WTC11 (cell line): ENCODE measurements at regions not wholly inside any gene's neighbourhood (a gene's known extent, or its start where the extent isn't known, plus 50 kb on each side); places are given as distances from the start of the nearest gene placed in this dataset.

Source experiments
- ATAC-seq: fragments of 200-7000 bp; cut with Tn5 transposase; 2 replicates; pipeline ENCODE4 v1.10.0; 2021; ENCODE audit warnings: mild to moderate bottlenecking, moderate library complexity
- CTCF ChIA-PET: fragments of 300-600 bp; sonication (Branson Sonifier 250); formaldehyde crosslinking; loops from one replicate; lab custom pipeline; 2021; ENCODE audit warnings: antibody characterized with exemption; lab: Charles Lee
- POLR2A ChIA-PET: fragments of 350-600 bp; sonication (Branson Sonifier 250); formaldehyde crosslinking; loops from one replicate; lab custom pipeline; 2021; ENCODE audit warnings: antibody characterized with exemption; lab: Charles Lee
- DNase-seq: peaks from one replicate; pipeline ENCODE4 v3.0.0; 2021; ENCODE audit warnings: low spot score
- H3K27ac Mint-ChIP-seq: 2 replicates; pipeline ENCODE4 v1.8.0; 2021; ENCODE audit warnings: mixed read lengths
- H3K27me3 Mint-ChIP-seq: 2 replicates; pipeline ENCODE4 v1.8.0; 2021; ENCODE audit warnings: low read depth, mild to moderate bottlenecking, moderate library complexity, mixed read lengths
- H3K36me3 Mint-ChIP-seq: 2 replicates; pipeline ENCODE4 v1.8.0; 2021; ENCODE audit warnings: mixed read lengths
- H3K4me1 Mint-ChIP-seq: 2 replicates; pipeline ENCODE4 v1.8.0; 2022; ENCODE audit warnings: mixed read lengths
- H3K4me3 Mint-ChIP-seq: 2 replicates; pipeline ENCODE4 v1.8.0; 2021; ENCODE audit warnings: mild to moderate bottlenecking, moderate library complexity, mixed read lengths
- H3K9me3 Mint-ChIP-seq: 2 replicates; pipeline ENCODE4 v1.8.0; 2021; ENCODE audit warnings: mixed read lengths
- CREB1 ChIP-seq: sonication (generic); formaldehyde crosslinking; IDR thresholded peaks from 2 replicates; pipeline ENCODE4 v1.8.0; 2023; ENCODE audit warnings: mild to moderate bottlenecking, missing genetic modification reagents
- ELF4 ChIP-seq: sonication (generic); formaldehyde crosslinking; IDR thresholded peaks from 2 replicates; pipeline ENCODE4 v1.8.1; 2022; ENCODE audit warnings: low read depth, mild to moderate bottlenecking, moderate library complexity, missing genetic modification reagents
- GRHL2 ChIP-seq: fragments of 250-450 bp; sonication (Bioruptor Pico); IDR thresholded peaks from 2 replicates; pipeline ENCODE4 v1.8.0; 2022; ENCODE audit warnings: mild to moderate bottlenecking, moderate library complexity; ENCODE audit not compliant: insufficient replicate concordance, severe bottlenecking
- NFYB ChIP-seq: sonication (generic); formaldehyde crosslinking; conservative IDR thresholded peaks from 2 replicates; pipeline ENCODE4 v1.8.0; 2022; ENCODE audit warnings: low read depth, missing genetic modification reagents
- OVOL2 ChIP-seq: fragments of 250-450 bp; sonication (Bioruptor Pico); IDR thresholded peaks from 2 replicates; pipeline ENCODE4 v1.9.0; 2021; ENCODE audit warnings: mild to moderate bottlenecking, borderline replicate concordance
- TEAD4 ChIP-seq: sonication (generic); formaldehyde crosslinking; IDR thresholded peaks from 2 replicates; pipeline ENCODE4 v1.8.0; 2022; ENCODE audit warnings: mild to moderate bottlenecking, missing genetic modification reagents
- ZBTB43 ChIP-seq: sonication (generic); formaldehyde crosslinking; IDR thresholded peaks from 2 replicates; pipeline ENCODE4 v1.8.1; 2023; ENCODE audit warnings: mild to moderate bottlenecking, missing genetic modification reagents
- ZNF232 ChIP-seq: sonication (generic); formaldehyde crosslinking; IDR thresholded peaks from 2 replicates; pipeline ENCODE4 v1.8.0; 2022; ENCODE audit warnings: mild to moderate bottlenecking, missing genetic modification reagents
- ZNF423 ChIP-seq: fragments of 250-450 bp; sonication (Bioruptor Pico); IDR thresholded peaks from 2 replicates; pipeline ENCODE4 v2.1.2; 2022; ENCODE audit warnings: mild to moderate bottlenecking, moderate library complexity
- TF ChIP-seq, protein P1 (sequence below): sonication (generic); formaldehyde crosslinking; IDR thresholded peaks from 2 replicates; pipeline ENCODE4 v1.8.1; 2022; ENCODE audit warnings: low read depth, missing genetic modification reagents, borderline replicate concordance
- TF ChIP-seq, protein P2 (sequence below): sonication (generic); formaldehyde crosslinking; IDR thresholded peaks from 2 replicates; pipeline ENCODE4 v1.8.1; 2022; ENCODE audit warnings: mild to moderate bottlenecking, moderate library complexity, missing genetic modification reagents
- TF ChIP-seq, protein P3 (sequence below): sonication (generic); formaldehyde crosslinking; IDR thresholded peaks from 2 replicates; pipeline ENCODE4 v1.8.1; 2023; ENCODE audit warnings: mild to moderate bottlenecking, missing genetic modification reagents, borderline replicate concordance
- TF ChIP-seq, protein P4 (sequence below): sonication (generic); formaldehyde crosslinking; IDR thresholded peaks from 2 replicates; pipeline ENCODE4 v1.8.0; 2022; ENCODE audit warnings: mild to moderate bottlenecking, missing genetic modification reagents

DNA sequence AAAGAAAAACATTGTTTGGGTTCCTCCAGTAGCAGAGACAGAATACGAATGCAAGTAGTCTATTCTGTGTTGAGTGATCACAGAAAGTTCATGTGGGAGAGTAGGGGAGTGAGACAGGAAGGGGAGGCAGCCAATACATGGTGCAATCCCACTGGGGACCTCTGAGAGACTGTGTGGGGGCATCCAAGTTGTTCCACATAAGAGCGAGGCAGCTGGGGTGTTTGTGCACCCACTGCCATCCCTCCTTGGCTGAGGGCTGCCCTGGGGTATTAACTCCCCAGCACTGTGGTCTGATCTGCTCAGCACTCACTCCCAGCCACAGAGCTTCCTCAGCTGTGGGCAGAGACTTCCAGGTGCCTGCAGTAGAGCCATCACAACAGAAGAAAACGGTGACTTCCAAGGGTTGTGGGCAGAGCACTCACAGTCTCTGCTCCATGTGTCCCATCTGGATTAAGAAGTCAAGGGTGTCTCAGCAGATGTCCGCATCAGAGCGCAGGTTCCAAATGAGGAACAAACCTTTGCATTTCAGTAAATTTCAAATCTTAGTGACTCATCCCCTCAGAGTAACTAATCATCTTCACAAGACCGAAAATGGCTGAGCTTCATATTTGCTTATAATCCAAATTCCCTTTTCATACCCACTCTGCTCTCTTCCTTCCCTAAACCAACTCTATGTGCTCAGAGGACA, 101.9 kb upstream of the NAA20 start (continued):
- TF ChIP-seq, protein P1, sequence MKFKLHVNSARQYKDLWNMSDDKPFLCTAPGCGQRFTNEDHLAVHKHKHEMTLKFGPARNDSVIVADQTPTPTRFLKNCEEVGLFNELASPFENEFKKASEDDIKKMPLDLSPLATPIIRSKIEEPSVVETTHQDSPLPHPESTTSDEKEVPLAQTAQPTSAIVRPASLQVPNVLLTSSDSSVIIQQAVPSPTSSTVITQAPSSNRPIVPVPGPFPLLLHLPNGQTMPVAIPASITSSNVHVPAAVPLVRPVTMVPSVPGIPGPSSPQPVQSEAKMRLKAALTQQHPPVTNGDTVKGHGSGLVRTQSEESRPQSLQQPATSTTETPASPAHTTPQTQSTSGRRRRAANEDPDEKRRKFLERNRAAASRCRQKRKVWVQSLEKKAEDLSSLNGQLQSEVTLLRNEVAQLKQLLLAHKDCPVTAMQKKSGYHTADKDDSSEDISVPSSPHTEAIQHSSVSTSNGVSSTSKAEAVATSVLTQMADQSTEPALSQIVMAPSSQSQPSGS = no peak
- no peak for TF ChIP-seq GRHL2 (CRISPR knock-in tag)
- TF ChIP-seq NFYB (CRISPR knock-in tag) = no peak
- TF ChIP-seq, all 79 proteins: peak for 0

- Mint-ChIP-seq H3K9me3 (no peaks in the 10 kb centered on the region), H3K4me1 (peaks cover 31% of the 10 kb centered on the region), H3K27me3 (no peaks in the 10 kb centered on the region), H3K27ac (no peak overlapping the region), H3K36me3 (no peaks in the 10 kb centered on the region), H3K4me3 (no peak overlapping the region)
- CTCF ChIA-PET = interaction anchor here (1.4 kb wide), 1 partner anchor 128 kb away, joined by 3 read pairs; no protein-coding TSS in a partner anchor
- TF ChIP-seq CREB1 (CRISPR knock-in tag) (no peak), ZNF423 (no peak), ZBTB43 (CRISPR knock-in tag) (no peak), TEAD4 (no peak), ZNF232 (CRISPR knock-in tag) (no peak), ELF4 (CRISPR knock-in tag) (no peak), OVOL2 (CRISPR knock-in tag) (no peak)
- TF ChIP-seq, protein P2, sequence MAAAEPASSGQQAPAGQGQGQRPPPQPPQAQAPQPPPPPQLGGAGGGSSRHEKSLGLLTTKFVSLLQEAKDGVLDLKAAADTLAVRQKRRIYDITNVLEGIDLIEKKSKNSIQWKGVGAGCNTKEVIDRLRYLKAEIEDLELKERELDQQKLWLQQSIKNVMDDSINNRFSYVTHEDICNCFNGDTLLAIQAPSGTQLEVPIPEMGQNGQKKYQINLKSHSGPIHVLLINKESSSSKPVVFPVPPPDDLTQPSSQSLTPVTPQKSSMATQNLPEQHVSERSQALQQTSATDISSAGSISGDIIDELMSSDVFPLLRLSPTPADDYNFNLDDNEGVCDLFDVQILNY (CRISPR knock-in tag) = no peak
- TF ChIP-seq, protein P3, sequence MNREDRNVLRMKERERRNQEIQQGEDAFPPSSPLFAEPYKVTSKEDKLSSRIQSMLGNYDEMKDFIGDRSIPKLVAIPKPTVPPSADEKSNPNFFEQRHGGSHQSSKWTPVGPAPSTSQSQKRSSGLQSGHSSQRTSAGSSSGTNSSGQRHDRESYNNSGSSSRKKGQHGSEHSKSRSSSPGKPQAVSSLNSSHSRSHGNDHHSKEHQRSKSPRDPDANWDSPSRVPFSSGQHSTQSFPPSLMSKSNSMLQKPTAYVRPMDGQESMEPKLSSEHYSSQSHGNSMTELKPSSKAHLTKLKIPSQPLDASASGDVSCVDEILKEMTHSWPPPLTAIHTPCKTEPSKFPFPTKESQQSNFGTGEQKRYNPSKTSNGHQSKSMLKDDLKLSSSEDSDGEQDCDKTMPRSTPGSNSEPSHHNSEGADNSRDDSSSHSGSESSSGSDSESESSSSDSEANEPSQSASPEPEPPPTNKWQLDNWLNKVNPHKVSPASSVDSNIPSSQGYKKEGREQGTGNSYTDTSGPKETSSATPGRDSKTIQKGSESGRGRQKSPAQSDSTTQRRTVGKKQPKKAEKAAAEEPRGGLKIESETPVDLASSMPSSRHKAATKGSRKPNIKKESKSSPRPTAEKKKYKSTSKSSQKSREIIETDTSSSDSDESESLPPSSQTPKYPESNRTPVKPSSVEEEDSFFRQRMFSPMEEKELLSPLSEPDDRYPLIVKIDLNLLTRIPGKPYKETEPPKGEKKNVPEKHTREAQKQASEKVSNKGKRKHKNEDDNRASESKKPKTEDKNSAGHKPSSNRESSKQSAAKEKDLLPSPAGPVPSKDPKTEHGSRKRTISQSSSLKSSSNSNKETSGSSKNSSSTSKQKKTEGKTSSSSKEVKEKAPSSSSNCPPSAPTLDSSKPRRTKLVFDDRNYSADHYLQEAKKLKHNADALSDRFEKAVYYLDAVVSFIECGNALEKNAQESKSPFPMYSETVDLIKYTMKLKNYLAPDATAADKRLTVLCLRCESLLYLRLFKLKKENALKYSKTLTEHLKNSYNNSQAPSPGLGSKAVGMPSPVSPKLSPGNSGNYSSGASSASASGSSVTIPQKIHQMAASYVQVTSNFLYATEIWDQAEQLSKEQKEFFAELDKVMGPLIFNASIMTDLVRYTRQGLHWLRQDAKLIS (CRISPR knock-in tag) = no peak
- TF ChIP-seq, protein P4, sequence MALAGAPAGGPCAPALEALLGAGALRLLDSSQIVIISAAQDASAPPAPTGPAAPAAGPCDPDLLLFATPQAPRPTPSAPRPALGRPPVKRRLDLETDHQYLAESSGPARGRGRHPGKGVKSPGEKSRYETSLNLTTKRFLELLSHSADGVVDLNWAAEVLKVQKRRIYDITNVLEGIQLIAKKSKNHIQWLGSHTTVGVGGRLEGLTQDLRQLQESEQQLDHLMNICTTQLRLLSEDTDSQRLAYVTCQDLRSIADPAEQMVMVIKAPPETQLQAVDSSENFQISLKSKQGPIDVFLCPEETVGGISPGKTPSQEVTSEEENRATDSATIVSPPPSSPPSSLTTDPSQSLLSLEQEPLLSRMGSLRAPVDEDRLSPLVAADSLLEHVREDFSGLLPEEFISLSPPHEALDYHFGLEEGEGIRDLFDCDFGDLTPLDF (CRISPR knock-in tag) = no peak
- no peak for ATAC-seq
- no peak for DNase-seq
- POLR2A ChIA-PET = interaction anchor here (0.5 kb wide), 1 partner anchor 414 kb away, joined by 4 read pairs; no protein-coding TSS in a partner anchor
Measured at GRCh38 chr20:19916531-19917485, 100.4 kb upstream of the NAA20 start.
